Epithelial cell of proximal tubule (primary cell): ENCODE measurements at regions not wholly inside any gene's neighbourhood (a gene's known extent, or its start where the extent isn't known, plus 50 kb on each side); places are given as distances from the start of the nearest gene placed in this dataset.
"Not testable (repeated sequence)": the region's sequence is repeated elsewhere in the genome, so short reads cannot be mapped to it uniquely, and the experiment has no call there.

Source experiments
- DNase-seq: peaks from one replicate; pipeline ENCODE4 v3.0.0-alpha.2; 2011; ENCODE audit warnings: low read depth
- H3K4me3 ChIP-seq: 2 replicates; pipeline ENCODE4 v1.5.1; 2011; ENCODE audit warnings: low read depth, mild to moderate bottlenecking, low read length
- TF ChIP-seq, protein P1 (sequence below): conservative IDR thresholded peaks from 2 replicates; pipeline ENCODE4 v1.5.1; 2012; ENCODE audit warnings: low read depth, mild to moderate bottlenecking, low read length

DNA sequence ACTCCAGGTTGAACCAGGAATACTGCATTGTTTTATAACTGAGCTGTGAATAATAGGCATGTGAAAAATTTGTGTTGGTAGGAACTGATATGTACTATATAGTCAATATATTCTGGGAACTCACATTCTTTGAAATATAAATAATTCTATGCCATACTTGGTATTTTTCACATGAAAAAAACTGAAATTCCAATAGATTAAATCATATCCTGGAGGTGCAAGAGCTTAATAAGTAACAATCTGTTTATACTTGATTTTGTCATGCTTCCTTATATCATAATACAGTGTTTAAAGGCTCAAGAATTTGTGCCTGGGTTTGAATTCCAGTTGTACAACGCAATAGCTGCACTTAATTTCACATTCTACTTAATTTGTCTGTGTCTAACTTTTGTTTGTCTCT, 387.0 kb downstream of the USP25 start:
- no peak overlapping the region for H3K4me3 ChIP-seq
- TF ChIP-seq, protein P1, sequence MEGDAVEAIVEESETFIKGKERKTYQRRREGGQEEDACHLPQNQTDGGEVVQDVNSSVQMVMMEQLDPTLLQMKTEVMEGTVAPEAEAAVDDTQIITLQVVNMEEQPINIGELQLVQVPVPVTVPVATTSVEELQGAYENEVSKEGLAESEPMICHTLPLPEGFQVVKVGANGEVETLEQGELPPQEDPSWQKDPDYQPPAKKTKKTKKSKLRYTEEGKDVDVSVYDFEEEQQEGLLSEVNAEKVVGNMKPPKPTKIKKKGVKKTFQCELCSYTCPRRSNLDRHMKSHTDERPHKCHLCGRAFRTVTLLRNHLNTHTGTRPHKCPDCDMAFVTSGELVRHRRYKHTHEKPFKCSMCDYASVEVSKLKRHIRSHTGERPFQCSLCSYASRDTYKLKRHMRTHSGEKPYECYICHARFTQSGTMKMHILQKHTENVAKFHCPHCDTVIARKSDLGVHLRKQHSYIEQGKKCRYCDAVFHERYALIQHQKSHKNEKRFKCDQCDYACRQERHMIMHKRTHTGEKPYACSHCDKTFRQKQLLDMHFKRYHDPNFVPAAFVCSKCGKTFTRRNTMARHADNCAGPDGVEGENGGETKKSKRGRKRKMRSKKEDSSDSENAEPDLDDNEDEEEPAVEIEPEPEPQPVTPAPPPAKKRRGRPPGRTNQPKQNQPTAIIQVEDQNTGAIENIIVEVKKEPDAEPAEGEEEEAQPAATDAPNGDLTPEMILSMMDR = no peak
- DNase-seq = peak; percentile 29

DNA sequence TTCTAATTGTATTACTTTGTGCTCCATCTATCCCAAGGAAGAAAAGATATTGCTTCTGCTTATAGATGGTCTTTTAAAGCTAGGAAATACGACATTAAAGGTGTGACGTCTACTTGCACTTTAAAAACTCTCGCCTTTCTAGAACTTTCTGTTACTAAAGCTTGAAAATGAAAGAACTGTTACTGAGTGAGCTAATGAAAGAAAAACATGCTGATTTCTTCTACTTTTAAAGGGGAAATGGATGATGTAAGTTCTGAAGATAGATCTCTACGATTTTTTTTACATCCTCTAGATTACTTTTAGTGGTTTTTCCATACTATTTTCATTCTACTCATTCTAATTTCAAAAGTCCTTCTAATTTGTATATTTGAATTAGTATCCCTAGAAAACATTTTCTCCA, 387.5 kb downstream of the USP25 start:
- TF ChIP-seq, protein P1 = no peak
- no peak overlapping the region for H3K4me3 ChIP-seq
- no peak for DNase-seq

DNA sequence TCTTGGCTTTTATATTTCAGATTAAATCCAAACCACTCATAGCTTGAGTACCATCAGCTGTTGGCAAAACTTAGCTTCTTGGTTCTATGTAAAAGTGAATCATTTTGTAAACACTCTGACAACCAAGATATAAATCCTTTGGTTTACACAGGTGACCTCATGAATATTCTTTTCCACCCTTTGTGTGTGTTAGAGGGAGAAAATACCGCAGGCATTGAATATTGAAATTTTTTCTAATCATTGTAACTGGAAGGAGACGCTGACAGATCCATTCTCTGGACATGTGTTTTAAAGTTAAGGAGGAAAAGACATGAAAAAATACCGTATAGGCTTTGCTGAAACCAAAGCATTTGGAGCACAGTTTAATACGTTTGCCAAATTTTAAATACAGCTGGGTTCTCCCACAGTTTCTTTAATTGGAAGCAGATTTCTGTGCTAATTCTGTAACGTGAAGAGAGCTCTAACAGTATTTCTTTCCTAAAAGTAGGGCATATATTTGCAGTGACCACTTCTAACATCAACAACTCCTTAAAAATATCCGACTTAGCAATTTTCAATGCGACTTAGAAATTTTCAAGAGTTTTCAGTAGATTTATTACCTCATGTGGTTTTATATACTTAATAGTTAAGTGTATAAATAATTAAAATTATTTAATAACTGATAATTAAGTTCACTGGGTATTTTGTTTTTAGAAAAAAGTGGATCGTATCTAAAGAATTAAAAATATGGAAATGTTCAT, 388.2 kb downstream of the USP25 start:
- DNase-seq = no peak
- TF ChIP-seq, protein P1 = no peak
- H3K4me3 ChIP-seq = no peak overlapping the region

DNA sequence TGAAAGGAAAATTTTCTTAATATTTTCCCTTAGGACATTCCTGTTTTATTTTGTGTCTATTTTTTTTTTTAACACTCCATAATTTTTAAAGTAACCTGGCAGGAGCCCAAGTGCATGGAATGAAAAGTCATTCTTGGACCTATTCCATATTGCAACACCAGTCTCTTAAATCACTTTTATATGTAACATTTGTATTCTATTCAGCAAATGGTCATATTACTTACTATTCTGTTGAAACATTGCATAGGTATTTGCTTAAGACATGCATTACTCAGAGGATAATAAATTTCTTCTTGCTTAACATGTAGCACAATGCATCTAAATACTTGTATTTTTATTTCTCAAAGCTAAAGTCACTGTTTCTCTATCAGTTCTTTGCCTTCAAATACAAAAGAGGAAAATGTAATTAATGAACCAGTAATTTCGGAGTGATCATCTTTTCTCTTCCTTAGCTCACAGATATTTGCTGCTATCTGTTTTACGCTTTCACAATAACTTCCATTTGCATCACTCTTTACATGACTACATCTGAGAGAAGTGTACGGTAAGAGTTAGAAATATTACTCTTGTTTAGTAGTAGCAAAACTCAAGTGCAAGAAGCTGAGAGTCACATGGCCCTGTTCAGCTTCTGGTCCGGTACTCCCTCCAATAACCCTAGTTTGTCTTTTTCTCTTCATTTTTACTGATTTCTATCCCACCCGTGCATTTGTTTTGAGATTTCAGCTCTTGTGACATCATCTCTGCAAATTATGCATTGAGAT, 394.8 kb downstream of the USP25 start:
- no peak overlapping the region for H3K4me3 ChIP-seq

DNA sequence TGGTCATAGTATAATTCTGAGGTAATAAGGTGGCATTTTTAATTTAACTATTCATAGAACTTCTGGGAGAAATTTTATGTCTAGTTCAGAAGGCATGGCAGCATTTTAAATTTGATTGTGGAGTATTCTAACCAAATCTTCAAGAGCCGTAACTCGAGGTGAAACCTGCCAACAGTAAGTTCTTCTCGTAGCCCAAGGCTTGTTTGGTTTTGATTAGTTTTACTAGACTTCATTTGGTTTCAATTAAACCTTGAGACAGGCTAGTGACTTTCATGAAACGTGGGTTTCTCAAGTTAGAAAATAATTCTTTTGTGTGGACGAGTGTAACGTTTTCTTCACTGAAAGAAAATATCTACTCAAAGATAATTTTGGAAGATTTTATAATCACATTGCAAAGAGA, 395.5 kb downstream of the USP25 start:
- TF ChIP-seq, protein P1 = no peak
- H3K4me3 ChIP-seq = no peak overlapping the region

More for the DNA sequence above, 394.8 kb downstream of the USP25 start:
- peak; percentile 43 for DNase-seq
- TF ChIP-seq, protein P1 = no peak

DNA sequence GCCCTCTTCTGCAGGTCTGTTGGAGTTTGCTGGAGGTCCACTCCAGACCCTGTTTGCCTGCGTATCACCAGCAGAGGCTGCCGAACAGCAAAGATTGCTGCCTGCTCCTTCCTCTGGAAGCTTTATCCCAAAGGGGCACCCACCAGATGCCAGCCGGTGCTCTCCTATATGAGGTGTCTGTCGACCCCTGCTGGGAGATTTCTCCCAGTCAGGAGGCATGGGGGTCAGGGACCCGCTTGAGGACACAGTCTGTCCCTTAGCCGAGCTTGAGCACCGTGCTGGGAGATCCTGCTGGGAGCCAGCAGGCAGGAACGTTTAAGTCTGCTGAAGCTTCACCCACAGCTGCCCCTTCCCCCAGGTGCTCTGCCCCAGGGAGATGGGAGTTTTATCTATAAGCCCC, 402.7 kb downstream of the USP25 start:
- not testable (repeated sequence) for DNase-seq, H3K4me3 ChIP-seq

More for the DNA sequence above, 395.5 kb downstream of the USP25 start:
- no peak for DNase-seq

DNA sequence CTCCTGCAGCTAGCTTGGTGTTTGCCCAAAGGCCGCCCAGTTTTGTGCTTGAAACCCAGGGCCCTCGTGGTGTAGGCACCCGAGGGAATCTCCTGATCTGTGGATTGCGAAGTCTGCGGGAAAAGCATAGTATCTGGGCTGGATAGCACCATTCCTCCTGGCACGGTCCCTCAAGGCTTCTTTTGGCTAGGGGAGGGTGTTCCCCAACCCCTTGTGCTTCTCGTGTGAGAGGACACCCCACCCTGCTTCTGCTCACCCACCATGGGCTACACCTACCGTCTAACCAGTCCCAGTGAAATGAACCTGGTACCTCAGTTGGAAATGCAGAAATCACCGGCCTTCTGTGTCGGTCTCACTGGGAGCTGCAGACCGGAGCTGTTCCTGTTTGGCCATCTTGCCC, 403.5 kb downstream of the USP25 start:
- no peak overlapping the region for H3K4me3 ChIP-seq
- TF ChIP-seq, protein P1 = no peak
- no peak for DNase-seq
